Right lobe of liver (tissue), 4 donors: ENCODE measurements at regions not wholly inside any gene's neighbourhood (a gene's known extent, or its start where the extent isn't known, plus 50 kb on each side); places are given as distances from the start of the nearest gene placed in this dataset.
"Not testable (repeated sequence)": the region's sequence is repeated elsewhere in the genome, so short reads cannot be mapped to it uniquely, and the experiment has no call there.

Source experiments
- CTCF ChIP-seq, 4 donors: fragments of 200-600 bp in 3 of 4; fragments of 450-650 bp in 1 of 4; IDR thresholded peaks; one replicate each; pipeline versions ENCODE4 v1.5.1 to v1.8.0; 2016 to 2022; ENCODE audit warnings: antibody characterized with exemption in 4 of 4, mild to moderate bottlenecking in 2 of 4
- POLR2A ChIP-seq: fragments of 450-650 bp; IDR thresholded peaks from one replicate; pipeline ENCODE4 v1.6.1; 2017; ENCODE audit warnings: antibody characterized with exemption, mild to moderate bottlenecking
- donor health status: DM: no; HTN: no; CAD: no.
- donor health status: DM: no; HTN: no; CAD: no.
- donor health status: DM: no; HTN: yes; CAD: no.

DNA sequence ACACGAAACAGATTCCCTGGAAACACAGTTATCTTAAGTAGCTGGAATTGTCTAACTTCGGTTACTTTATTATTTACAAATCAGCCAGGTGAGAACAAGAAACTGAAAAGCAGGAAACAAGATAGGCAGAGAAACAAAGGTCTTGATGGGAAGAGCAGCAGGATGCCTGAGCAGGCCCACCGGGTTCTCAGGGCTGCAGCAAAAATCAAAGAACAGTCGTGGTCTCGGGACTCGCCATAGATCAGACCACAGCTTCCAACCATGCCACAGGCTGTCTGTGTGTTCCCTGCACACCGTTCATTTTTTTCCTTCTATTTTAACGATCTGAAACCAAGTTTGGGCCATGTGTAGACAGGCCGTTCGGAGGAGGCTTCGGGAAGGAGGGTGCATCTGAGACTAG, 62.7 kb upstream of the SOX11 start:
- not testable (repeated sequence) for TF ChIP-seq CTCF (IDR thresholded peaks at IDR 0.05); POLR2A
